GM18519 (cell line): ENCODE measurements at regions not wholly inside any gene's neighbourhood (a gene's known extent, or its start where the extent isn't known, plus 50 kb on each side); places are given as distances from the start of the nearest gene placed in this dataset.
A peak's percentile ranks its signal among the peaks of the same experiment; 100 is the strongest.
"Not testable (repeated sequence)": the region's sequence is repeated elsewhere in the genome, so short reads cannot be mapped to it uniquely, and the experiment has no call there.

Experiments used
- ATAC-seq: cut with Tn5 transposase; IDR thresholded peaks from one replicate; pipeline ENCODE4 v1.9.1; 2021; ENCODE audit warnings: mild to moderate bottlenecking, moderate library complexity; ENCODE audit not compliant: unreplicated experiment, low FRiP score

- no peak for ATAC-seq
Measured at GRCh38 chr10:21296575-21297355, 228.7 kb downstream of the SKIDA1 start.

GRCh38 chr10:21293518-21294356 lies 231.7 kb downstream of the SKIDA1 start:
- ATAC-seq = no peak

- no peak for ATAC-seq
Measured at GRCh38 chr10:21292763-21293517, 232.5 kb downstream of the SKIDA1 start.

GRCh38 chr10:21290499-21291160 lies 234.9 kb downstream of the SKIDA1 start:
- no peak for ATAC-seq

- no peak for ATAC-seq
Measured at GRCh38 chr10:21289961-21290360, 235.5 kb downstream of the SKIDA1 start.

- no peak for ATAC-seq
Measured at GRCh38 chr10:21289271-21289670, 236.2 kb downstream of the SKIDA1 start.

GRCh38 chr10:21285742-21286331 lies 239.6 kb downstream of the SKIDA1 start:
- no peak for ATAC-seq

- no peak for ATAC-seq
Measured at GRCh38 chr10:21285207-21285606, 240.3 kb downstream of the SKIDA1 start.

GRCh38 chr10:21284301-21284700 lies 241.2 kb downstream of the SKIDA1 start:
- no peak for ATAC-seq

GRCh38 chr10:21283053-21283452 lies 242.4 kb downstream of the SKIDA1 start:
- ATAC-seq = not testable (repeated sequence)

GRCh38 chr10:21281765-21282484 lies 243.6 kb downstream of the SKIDA1 start:
- no peak for ATAC-seq

- ATAC-seq = no peak
Measured at GRCh38 chr10:21280971-21281572, 244.4 kb downstream of the SKIDA1 start.

GRCh38 chr10:21280037-21280436 lies 245.4 kb downstream of the SKIDA1 start:
- no peak for ATAC-seq

- ATAC-seq = no peak
Measured at GRCh38 chr10:21279217-21279575, 246.3 kb downstream of the SKIDA1 start.

GRCh38 chr10:21278491-21279216 lies 246.8 kb downstream of the SKIDA1 start:
- ATAC-seq = peak; percentile 96

- no peak for ATAC-seq
Measured at GRCh38 chr10:21273400-21273968, 252.0 kb downstream of the SKIDA1 start.

- ATAC-seq = no peak
Measured at GRCh38 chr10:21272643-21273399, 252.7 kb downstream of the SKIDA1 start.
